GM12865 (cell line): ENCODE measurements at regions not wholly inside any gene's neighbourhood (a gene's known extent, or its start where the extent isn't known, plus 50 kb on each side); places are given as distances from the start of the nearest gene placed in this dataset.

ENCODE experiments used
- DNase-seq: peaks from one replicate; pipeline ENCODE4 v3.0.0; 2010; ENCODE audit warnings: low read depth
- H3K4me3 ChIP-seq: 2 replicates; pipeline ENCODE4 v1.5.1; 2011; ENCODE audit warnings: mild to moderate bottlenecking, low read depth, low read length, control low read depth
- TF ChIP-seq, protein P1 (sequence below): IDR thresholded peaks from 2 replicates; pipeline ENCODE4 v1.5.1; 2011; ENCODE audit warnings: low read length, control low read depth, low read depth, inconsistent platforms; ENCODE audit not compliant: insufficient read depth; ENCODE audit errors: missing control alignments

DNA sequence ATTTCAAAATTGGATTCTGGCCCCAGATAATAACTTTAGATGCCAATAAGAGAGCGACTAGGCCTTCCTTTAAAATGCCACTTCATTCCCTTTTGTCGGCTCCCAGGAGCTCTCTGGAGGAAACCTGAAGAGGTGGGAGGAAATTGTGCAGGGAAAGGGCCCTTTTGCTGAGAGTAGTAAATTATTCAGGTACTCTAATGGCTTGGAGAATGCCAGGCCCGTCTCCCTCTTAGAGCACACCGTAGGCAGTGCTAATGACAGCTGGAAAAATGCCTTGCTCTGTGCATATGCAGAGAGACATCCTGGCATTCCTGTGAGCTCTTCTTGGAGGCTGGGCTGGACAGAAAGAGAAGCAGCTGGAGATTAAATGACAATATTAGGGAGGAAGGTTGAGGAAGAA is 115.0 kb upstream of the RPH3A start:
- TF ChIP-seq, protein P1, sequence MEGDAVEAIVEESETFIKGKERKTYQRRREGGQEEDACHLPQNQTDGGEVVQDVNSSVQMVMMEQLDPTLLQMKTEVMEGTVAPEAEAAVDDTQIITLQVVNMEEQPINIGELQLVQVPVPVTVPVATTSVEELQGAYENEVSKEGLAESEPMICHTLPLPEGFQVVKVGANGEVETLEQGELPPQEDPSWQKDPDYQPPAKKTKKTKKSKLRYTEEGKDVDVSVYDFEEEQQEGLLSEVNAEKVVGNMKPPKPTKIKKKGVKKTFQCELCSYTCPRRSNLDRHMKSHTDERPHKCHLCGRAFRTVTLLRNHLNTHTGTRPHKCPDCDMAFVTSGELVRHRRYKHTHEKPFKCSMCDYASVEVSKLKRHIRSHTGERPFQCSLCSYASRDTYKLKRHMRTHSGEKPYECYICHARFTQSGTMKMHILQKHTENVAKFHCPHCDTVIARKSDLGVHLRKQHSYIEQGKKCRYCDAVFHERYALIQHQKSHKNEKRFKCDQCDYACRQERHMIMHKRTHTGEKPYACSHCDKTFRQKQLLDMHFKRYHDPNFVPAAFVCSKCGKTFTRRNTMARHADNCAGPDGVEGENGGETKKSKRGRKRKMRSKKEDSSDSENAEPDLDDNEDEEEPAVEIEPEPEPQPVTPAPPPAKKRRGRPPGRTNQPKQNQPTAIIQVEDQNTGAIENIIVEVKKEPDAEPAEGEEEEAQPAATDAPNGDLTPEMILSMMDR: no peak
- no peak for DNase-seq
- no peak overlapping the region for H3K4me3 ChIP-seq

DNA sequence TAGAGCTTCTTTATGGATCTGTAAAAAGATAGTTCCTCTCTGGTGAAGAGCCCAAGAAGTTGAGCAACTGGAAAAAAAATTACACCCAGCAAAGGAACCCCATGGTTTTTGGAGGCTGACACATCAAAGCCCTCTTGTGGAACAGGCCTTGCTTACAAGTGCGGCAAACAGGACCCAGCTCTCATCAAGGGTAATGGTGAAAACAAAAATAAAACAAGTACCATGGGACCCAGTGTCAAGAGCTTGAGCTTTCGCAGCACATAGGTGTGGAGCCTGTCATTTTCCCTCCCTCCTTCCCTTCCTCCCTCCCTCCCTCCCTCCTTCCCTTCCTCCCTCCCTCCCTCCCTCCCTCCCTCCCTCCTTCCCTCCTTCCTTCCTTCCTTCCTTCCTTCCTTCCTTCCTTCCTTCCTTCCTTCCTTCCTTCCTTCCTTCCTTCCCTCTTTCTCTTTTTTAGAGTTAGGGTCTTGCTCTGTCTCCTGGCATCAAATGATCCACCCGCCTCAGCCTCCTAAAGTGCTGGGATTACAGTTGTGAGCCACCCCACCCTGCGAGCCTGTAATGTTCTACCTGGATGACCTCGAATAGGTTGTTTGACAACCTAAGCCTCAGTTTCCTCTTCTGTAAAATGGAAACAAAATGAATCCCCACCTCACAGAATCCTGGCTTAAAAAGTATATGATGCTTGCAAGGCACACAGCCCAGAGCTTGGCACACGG is 114.3 kb upstream of the RPH3A start:
- no peak overlapping the region for H3K4me3 ChIP-seq
- TF ChIP-seq, protein P1: no peak
- no peak for DNase-seq

DNA sequence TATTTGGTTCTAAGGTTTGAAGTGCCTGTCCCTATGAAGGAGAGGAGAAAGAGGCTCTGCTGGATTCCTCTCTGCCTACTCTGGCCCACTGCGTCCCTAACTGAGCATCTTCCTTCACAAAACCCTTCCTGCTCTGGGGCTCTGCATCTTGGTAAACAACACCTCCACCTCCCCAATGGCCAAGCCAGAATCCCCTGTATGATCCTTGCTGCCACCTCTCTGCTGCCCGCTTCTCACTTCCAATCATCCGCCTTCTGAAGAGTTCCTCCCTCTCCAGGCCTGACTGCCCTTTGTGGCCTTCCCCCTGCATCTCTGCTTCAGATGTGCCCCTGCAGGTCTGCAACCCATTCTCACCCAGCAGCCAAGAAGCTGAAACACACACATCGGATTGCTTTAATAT is 110.6 kb upstream of the RPH3A start:
- TF ChIP-seq, protein P1: no peak
- H3K4me3 ChIP-seq: no peak overlapping the region
- no peak for DNase-seq

DNA sequence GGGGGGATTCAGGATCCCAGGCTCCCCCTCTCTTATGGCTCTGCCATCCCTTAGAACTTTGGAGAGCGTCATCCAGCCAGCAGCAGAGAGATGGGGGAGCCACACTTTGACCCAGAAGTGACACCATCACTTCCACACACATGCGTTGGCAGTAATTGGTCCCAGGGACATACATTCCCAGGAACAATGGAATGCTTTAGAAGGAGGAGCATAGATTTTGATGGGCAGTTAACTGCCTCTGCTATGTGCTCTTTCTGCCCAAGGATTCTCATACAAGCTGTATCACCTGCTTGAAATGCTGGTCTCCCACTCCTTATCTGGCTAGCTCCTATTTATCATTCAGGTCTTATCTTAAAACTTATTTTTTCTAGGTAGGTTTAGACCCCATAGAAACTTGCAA is 109.0 kb upstream of the RPH3A start:
- H3K4me3 ChIP-seq: no peak overlapping the region
- DNase-seq: no peak

DNA sequence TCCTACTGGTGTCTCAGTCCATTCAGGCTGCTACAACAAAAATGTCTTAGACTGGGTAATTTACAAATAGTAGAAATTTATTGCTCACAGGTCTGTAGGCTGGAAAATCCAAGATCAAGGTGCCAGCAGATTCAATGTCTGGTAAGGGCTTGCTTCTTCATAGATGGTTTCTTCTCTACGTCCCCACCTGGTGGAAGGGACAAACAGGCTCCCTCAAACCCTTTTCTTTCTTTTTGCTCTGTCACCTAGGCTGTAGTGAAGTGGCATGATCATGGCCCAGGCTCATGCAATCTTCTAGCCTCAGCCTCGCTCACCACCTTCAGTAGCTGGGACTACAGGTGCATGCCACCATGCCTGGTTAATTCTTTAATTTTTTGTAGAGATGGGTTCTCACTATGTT is 106.8 kb upstream of the RPH3A start:
- TF ChIP-seq, protein P1: no peak
- no peak for DNase-seq
- no peak overlapping the region for H3K4me3 ChIP-seq

More for the DNA sequence above, 109.0 kb upstream of the RPH3A start:
- TF ChIP-seq, protein P1: no peak

DNA sequence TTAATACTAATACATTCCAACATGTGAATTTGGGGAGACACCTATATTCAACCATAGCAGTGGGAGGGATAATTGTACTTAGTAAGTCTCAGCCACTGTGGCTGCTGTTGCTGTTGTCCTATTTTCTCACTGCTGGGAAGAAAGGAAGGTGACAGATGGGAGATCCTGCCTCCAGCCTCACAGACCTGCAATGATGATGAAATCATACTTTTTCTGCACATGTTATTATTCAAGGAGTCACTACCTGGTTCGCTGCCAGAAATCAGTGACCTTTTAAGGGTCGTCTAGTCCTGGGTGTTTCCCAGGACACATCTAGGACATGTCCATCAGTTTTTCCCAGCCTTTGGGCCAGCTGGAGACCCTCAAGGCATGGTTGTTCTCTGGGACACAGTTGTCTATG is 106.2 kb upstream of the RPH3A start:
- H3K4me3 ChIP-seq: no peak overlapping the region
- TF ChIP-seq, protein P1: no peak
- no peak for DNase-seq

DNA sequence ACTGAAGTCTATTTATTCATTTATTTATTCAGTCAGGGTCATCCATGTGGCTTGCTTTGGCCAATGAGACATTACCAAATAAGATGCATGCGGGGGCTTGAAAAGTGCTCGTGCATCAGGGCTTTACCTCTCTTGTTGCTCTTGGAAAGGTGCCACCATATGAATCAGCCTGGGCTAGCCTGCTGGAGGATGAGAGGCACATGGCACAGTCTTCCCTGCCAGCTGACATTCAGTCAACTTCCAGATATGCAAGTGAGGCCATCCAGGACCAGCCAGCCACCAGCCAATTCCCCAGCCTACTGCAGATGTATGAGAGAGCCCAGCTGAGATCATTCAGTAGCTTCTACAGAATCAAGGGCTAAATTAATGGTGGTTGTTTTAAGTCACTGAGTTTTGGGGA is 105.2 kb upstream of the RPH3A start:
- TF ChIP-seq, protein P1: no peak
- H3K4me3 ChIP-seq: no peak overlapping the region
- no peak for DNase-seq
